Choroid plexus epithelial cell (primary cell): ENCODE measurements at regions not wholly inside any gene's neighbourhood (a gene's known extent, or its start where the extent isn't known, plus 50 kb on each side); places are given as distances from the start of the nearest gene placed in this dataset.
A peak's percentile ranks its signal among the peaks of the same experiment; 100 is the strongest.

Experiments used
- DNase-seq: peaks from one replicate; pipeline ENCODE4 v3.0.0-alpha.2; 2010; ENCODE audit warnings: low read depth
- H3K4me3 ChIP-seq: 2 replicates; pipeline ENCODE4 v1.5.1; 2011; ENCODE audit warnings: low read depth, mild to moderate bottlenecking, control low read depth, low read length, moderate library complexity
- CTCF ChIP-seq: conservative IDR thresholded peaks from 2 replicates; pipeline ENCODE4 v1.5.1; 2011; ENCODE audit warnings: low read depth, mild to moderate bottlenecking, control low read depth, inconsistent platforms, low read length, moderate library complexity

GRCh38 chr2:226435146-226435545 is 364.5 kb downstream of the IRS1 start:
- no peak for TF ChIP-seq CTCF
- DNase-seq = no peak
- no peak overlapping the region for H3K4me3 ChIP-seq

GRCh38 chr2:226434702-226435101 is 364.9 kb downstream of the IRS1 start:
- DNase-seq = no peak
- no peak for TF ChIP-seq CTCF
- H3K4me3 ChIP-seq = no peak overlapping the region

DNA sequence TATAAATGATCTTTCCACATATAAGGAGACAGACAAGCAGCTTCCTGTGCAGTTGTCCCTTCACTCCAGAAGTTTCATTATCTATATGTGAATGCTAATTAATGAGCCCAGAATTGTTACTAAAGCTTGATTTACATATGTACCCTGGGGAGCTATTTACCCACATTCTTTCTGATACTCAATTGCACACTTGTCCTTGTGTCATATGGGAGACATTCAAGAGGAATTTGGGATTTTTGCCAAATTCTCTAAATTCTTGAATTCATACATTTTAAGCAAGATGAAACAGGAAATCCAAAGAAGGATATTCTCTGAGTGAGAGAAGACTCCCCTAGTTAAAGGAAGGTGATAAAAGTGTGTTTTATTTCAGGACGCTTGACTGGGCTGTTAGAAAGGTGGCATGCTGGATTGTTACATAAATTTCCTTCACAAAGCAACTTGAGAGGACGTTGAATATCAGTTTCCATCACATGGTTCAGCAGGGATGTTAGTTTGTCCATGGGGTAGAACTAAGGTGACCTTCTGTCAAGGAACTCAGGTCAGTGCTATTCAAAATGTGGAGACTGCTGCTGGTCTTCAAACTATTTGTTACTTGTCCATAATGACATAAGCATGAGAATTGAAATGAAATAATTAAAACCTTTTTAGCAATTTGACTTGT is 368.2 kb downstream of the IRS1 start:
- DNase-seq = peak; percentile 58
- no peak for TF ChIP-seq CTCF
- H3K4me3 ChIP-seq = no peak overlapping the region

- H3K4me3 ChIP-seq = no peak overlapping the region
- no peak for DNase-seq
- no peak for TF ChIP-seq CTCF
These were observed 370.1 kb downstream of the IRS1 start for GRCh38 chr2:226429476-226429875.

DNA sequence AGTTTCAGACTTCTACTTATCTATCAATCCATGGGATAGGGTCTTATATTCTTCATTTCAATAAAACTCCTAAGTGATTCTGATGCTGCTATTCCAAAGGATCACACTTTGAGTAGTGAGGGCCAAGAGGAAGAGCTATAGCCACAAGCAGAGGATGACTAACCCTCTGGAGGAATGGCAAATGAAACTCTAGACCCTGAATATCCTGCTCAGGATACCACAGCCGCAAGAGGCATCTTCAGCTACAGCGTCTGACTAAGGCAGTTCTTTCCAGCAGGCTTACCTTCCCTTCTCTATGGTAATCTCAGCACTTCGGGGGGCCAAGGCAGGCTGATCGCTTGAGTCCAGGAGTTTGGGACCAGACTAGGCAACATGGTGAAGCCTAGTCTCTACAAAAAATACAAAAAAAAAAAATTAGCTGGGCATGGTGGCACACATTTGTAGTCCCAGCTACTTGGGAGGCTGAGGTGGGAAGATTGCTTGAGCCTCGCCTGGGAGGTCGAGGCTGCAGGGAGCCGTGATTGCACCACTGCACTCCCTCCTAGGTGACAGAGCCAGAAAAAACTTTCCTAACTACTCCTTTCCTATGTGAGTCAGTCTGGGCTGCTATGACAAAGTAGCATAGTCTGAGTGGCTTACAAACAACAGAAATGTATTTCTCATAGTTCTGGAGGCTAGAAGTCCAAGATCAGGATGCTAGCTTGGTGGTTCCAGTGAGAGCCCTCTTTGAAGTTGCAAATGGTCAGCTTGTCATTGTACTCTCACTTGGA is 371.9 kb downstream of the IRS1 start:
- peak; percentile 29 for TF ChIP-seq CTCF
- peak; percentile 95 for DNase-seq
- H3K4me3 ChIP-seq = no peak overlapping the region

DNA sequence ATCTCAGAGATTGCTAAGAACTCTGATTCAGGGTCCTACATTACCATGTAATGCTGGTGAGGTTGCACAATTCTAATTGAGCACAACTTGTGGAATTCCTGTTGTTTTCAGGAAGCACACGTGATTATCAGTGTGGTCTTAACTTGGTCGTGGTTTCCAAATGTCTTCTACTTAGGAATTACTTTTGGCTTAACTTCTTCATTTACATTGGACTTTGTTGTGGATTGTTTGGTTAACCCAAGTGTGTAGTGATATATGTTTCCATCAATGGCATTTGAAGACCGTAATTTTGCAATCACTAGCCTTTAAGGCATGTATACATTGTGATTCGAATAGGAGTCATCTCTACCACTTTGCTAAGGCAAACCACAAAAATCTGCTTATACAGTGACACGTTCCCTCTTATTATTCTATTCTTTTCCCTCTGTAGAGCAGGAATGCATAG is 373.3 kb downstream of the IRS1 start:
- no peak overlapping the region for H3K4me3 ChIP-seq
- DNase-seq = peak; percentile 87
- TF ChIP-seq CTCF = no peak

DNA sequence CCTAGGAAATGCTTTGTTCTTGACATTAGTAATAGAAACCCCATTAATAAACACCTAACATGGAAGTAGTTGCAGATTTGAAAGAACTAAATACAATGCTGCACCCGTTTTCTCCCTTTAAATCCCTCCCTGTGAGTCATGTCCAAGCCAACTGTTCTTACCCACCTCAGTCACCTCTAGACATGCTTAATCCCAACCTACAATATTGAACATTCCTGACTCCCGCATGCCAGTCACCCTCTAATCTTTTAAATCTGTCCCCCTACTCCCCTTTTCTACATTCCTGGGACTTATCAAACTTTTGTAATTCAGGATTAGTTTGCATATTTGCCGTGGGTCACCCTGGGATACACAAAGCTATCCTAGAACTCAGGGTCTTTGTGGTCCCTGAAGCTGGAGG is 374.6 kb downstream of the IRS1 start:
- no peak for DNase-seq
- TF ChIP-seq CTCF = no peak
- no peak overlapping the region for H3K4me3 ChIP-seq
